Liver (tissue), 3 donors: ENCODE measurements at regions not wholly inside any gene's neighbourhood (a gene's known extent, or its start where the extent isn't known, plus 50 kb on each side); places are given as distances from the start of the nearest gene placed in this dataset.

Experiments
- NR2F2 ChIP-seq: IDR thresholded peaks from 2 replicates; pipeline ENCODE4 v1.6.1; 2016; ENCODE audit warnings: antibody characterized with exemption
- TAF1 ChIP-seq: conservative IDR thresholded peaks from 2 replicates; pipeline ENCODE4 v1.6.1; 2016; ENCODE audit warnings: antibody characterized with exemption, mild to moderate bottlenecking
- YY1 ChIP-seq: IDR thresholded peaks from 2 replicates; pipeline ENCODE4 v1.6.1; 2016; ENCODE audit warnings: antibody characterized with exemption, mild to moderate bottlenecking
- TF ChIP-seq, protein P1 (sequence below): fragments of 150-350 bp; IDR thresholded peaks from 2 replicates; pipeline ENCODE4 v1.5.1; 2017; ENCODE audit warnings: improper control_type of control experiment, low read depth, low read length; ENCODE audit not compliant: missing input control
- TF ChIP-seq, protein P2 (sequence below): IDR thresholded peaks from 2 replicates; pipeline ENCODE4 v1.6.1; 2016; ENCODE audit warnings: antibody characterized with exemption, mild to moderate bottlenecking
- TF ChIP-seq, protein P3 (sequence below): IDR thresholded peaks from 2 replicates; pipeline ENCODE4 v1.6.1; 2016; ENCODE audit warnings: antibody characterized with exemption
- donor health status: healthy.
- donor health status: healthy.

DNA sequence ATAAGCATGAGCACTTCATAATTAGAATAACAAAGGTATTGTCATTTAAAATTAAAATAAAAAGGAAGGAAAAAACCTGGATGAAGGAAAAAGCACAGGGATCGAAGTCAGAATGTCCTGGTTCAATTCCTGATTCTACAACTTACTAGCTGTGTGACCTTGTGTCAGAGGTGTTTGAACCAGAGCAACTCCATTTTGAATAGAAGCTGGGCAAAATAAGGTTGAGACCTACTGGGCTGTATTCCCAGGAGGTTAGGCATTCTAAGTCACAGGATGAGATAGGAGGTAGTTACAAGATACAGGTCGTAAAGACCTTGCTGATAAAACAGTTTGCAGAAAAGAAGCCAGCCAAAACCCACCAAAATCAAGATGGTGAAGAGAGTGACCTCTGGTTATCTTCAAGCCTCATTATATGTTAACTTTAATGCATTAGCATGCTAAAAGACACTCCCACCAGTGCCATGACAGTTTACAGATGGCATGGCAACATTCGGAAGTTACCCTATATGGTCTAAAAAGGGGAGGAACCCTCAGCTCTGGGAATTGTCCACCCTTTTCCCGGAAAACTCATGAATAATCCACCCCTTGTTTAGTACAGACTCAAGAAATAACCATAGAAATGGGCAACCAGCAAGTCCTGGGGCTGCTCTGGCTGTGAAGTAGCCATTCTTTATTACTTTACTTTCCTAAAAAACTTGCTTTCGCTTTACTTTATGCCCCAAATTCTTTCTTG lies 412.7 kb downstream of the PIK3R1 start:
- TF ChIP-seq, protein P1, sequence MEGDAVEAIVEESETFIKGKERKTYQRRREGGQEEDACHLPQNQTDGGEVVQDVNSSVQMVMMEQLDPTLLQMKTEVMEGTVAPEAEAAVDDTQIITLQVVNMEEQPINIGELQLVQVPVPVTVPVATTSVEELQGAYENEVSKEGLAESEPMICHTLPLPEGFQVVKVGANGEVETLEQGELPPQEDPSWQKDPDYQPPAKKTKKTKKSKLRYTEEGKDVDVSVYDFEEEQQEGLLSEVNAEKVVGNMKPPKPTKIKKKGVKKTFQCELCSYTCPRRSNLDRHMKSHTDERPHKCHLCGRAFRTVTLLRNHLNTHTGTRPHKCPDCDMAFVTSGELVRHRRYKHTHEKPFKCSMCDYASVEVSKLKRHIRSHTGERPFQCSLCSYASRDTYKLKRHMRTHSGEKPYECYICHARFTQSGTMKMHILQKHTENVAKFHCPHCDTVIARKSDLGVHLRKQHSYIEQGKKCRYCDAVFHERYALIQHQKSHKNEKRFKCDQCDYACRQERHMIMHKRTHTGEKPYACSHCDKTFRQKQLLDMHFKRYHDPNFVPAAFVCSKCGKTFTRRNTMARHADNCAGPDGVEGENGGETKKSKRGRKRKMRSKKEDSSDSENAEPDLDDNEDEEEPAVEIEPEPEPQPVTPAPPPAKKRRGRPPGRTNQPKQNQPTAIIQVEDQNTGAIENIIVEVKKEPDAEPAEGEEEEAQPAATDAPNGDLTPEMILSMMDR = no peak
- TF ChIP-seq TAF1 (no peak), YY1 (no peak), NR2F2 (no peak)
- TF ChIP-seq, protein P2, sequence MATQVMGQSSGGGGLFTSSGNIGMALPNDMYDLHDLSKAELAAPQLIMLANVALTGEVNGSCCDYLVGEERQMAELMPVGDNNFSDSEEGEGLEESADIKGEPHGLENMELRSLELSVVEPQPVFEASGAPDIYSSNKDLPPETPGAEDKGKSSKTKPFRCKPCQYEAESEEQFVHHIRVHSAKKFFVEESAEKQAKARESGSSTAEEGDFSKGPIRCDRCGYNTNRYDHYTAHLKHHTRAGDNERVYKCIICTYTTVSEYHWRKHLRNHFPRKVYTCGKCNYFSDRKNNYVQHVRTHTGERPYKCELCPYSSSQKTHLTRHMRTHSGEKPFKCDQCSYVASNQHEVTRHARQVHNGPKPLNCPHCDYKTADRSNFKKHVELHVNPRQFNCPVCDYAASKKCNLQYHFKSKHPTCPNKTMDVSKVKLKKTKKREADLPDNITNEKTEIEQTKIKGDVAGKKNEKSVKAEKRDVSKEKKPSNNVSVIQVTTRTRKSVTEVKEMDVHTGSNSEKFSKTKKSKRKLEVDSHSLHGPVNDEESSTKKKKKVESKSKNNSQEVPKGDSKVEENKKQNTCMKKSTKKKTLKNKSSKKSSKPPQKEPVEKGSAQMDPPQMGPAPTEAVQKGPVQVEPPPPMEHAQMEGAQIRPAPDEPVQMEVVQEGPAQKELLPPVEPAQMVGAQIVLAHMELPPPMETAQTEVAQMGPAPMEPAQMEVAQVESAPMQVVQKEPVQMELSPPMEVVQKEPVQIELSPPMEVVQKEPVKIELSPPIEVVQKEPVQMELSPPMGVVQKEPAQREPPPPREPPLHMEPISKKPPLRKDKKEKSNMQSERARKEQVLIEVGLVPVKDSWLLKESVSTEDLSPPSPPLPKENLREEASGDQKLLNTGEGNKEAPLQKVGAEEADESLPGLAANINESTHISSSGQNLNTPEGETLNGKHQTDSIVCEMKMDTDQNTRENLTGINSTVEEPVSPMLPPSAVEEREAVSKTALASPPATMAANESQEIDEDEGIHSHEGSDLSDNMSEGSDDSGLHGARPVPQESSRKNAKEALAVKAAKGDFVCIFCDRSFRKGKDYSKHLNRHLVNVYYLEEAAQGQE = no peak
- TF ChIP-seq, protein P3, sequence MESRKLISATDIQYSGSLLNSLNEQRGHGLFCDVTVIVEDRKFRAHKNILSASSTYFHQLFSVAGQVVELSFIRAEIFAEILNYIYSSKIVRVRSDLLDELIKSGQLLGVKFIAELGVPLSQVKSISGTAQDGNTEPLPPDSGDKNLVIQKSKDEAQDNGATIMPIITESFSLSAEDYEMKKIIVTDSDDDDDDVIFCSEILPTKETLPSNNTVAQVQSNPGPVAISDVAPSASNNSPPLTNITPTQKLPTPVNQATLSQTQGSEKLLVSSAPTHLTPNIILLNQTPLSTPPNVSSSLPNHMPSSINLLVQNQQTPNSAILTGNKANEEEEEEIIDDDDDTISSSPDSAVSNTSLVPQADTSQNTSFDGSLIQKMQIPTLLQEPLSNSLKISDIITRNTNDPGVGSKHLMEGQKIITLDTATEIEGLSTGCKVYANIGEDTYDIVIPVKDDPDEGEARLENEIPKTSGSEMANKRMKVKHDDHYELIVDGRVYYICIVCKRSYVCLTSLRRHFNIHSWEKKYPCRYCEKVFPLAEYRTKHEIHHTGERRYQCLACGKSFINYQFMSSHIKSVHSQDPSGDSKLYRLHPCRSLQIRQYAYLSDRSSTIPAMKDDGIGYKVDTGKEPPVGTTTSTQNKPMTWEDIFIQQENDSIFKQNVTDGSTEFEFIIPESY = no peak
